Bronchial epithelial cell (primary cell): ENCODE measurements at regions not wholly inside any gene's neighbourhood (a gene's known extent, or its start where the extent isn't known, plus 50 kb on each side); places are given as distances from the start of the nearest gene placed in this dataset.

Experiments used
- DNase-seq: peaks from one replicate; pipeline ENCODE4 v3.0.0-alpha.2; 2010; ENCODE audit warnings: low read depth
- FAIRE-seq: peaks from 2 replicates; lab custom pipeline; 2011; peaks lifted over from hg19 to GRCh38; lab: Jason Lieb, UNC
- H3K27me3 ChIP-seq: 2 replicates; pipeline ENCODE4 v1.5.1; 2011; ENCODE audit warnings: low read length; ENCODE audit not compliant: control insufficient read depth, insufficient read depth
- H3K36me3 ChIP-seq: 2 replicates; pipeline ENCODE4 v1.5.1; 2011; ENCODE audit warnings: low read length; ENCODE audit not compliant: control insufficient read depth, insufficient read depth
- H3K4me3 ChIP-seq: 2 replicates; pipeline ENCODE4 v1.5.1; 2011; ENCODE audit warnings: mild to moderate bottlenecking, low read depth, low read length, control low read depth
- TF ChIP-seq, protein P1 (sequence below): IDR thresholded peaks from 2 replicates; pipeline ENCODE4 v1.5.1; 2011; ENCODE audit warnings: mild to moderate bottlenecking, moderate library complexity, low read length, control low read depth, inconsistent platforms; ENCODE audit not compliant: insufficient read depth, severe bottlenecking

- no peak overlapping the region for H3K4me3 ChIP-seq
- H3K36me3 ChIP-seq: no peaks in the 10 kb centered on the region
- DNase-seq (no peak), FAIRE-seq (no peak)
- TF ChIP-seq, protein P1, sequence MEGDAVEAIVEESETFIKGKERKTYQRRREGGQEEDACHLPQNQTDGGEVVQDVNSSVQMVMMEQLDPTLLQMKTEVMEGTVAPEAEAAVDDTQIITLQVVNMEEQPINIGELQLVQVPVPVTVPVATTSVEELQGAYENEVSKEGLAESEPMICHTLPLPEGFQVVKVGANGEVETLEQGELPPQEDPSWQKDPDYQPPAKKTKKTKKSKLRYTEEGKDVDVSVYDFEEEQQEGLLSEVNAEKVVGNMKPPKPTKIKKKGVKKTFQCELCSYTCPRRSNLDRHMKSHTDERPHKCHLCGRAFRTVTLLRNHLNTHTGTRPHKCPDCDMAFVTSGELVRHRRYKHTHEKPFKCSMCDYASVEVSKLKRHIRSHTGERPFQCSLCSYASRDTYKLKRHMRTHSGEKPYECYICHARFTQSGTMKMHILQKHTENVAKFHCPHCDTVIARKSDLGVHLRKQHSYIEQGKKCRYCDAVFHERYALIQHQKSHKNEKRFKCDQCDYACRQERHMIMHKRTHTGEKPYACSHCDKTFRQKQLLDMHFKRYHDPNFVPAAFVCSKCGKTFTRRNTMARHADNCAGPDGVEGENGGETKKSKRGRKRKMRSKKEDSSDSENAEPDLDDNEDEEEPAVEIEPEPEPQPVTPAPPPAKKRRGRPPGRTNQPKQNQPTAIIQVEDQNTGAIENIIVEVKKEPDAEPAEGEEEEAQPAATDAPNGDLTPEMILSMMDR: no peak
- H3K27me3 ChIP-seq: no peaks in the 10 kb centered on the region
These were observed 143.6 kb upstream of the GRM7 start for GRCh38 chr3:6717026-6717943.

GRCh38 chr3:6719999-6720398 is 140.9 kb upstream of the GRM7 start:
- FAIRE-seq (no peak), DNase-seq (no peak)
- Histone ChIP-seq H3K4me3 (no peak overlapping the region), H3K36me3 (no peaks in the 10 kb centered on the region), H3K27me3 (no peaks in the 10 kb centered on the region)
- TF ChIP-seq, protein P1: no peak

- Histone ChIP-seq H3K4me3 (no peak overlapping the region), H3K27me3 (no peaks in the 10 kb centered on the region), H3K36me3 (no peaks in the 10 kb centered on the region)
- TF ChIP-seq, protein P1: no peak
- no peak for FAIRE-seq
- DNase-seq: no peak
These were observed 139.4 kb upstream of the GRM7 start for GRCh38 chr3:6721491-6721890.

GRCh38 chr3:6723205-6723604 is 137.7 kb upstream of the GRM7 start:
- TF ChIP-seq, protein P1: no peak
- FAIRE-seq: no peak

DNA sequence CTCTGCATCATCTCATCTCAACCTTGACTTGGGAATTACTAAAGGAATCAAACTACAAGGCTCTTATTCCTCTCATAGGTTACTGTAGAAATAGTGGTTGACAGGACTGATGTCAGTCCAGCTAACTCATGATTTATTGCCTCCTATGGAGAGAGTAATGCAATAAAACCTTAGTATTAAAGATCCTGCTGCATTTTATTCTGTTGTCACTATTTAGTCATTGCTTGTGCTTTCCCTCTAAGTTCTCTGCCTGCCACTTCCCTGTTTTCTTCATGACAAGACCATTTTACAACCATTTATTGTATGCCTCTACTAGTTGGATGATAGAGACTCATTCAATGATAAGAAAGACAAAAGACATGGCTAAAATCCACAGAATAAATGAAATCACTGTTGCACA is 134.1 kb upstream of the GRM7 start:
- H3K4me3 ChIP-seq: no peak overlapping the region
- DNase-seq (no peak), FAIRE-seq (no peak)
- H3K27me3 ChIP-seq: no peaks in the 10 kb centered on the region
- H3K36me3 ChIP-seq: no peaks in the 10 kb centered on the region
- TF ChIP-seq, protein P1: no peak

More at GRCh38 chr3:6723205-6723604, 137.7 kb upstream of the GRM7 start:
- DNase-seq: no peak
- H3K4me3 ChIP-seq: no peak overlapping the region
- no peaks in the 10 kb centered on the region for H3K27me3 ChIP-seq
- H3K36me3 ChIP-seq: no peaks in the 10 kb centered on the region

DNA sequence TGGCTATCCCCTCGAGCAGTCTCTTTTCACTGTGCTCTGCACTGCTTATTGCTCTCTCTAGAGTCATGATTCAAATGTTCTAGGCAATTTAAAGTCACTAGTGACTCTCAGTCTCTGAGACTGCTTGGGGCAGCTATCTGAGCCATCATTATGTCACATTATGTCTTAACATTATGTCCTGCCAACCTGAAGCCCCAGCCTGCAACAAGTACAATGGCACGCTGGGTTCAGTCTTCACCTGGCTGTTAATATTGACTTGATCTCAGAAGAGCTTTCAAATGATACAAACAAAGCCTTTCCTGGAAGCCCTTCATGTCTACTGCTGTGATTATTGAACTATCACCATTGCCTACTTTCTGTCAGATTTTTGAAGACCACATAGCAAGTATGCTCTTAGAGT is 128.1 kb upstream of the GRM7 start:
- FAIRE-seq (no peak), DNase-seq (no peak)
- H3K36me3 ChIP-seq: no peaks in the 10 kb centered on the region
- TF ChIP-seq, protein P1: no peak
- no peaks in the 10 kb centered on the region for H3K27me3 ChIP-seq
- H3K4me3 ChIP-seq: no peak overlapping the region
